Endothelial cell of umbilical vein (primary cell): ENCODE measurements at regions not wholly inside any gene's neighbourhood (a gene's known extent, or its start where the extent isn't known, plus 50 kb on each side); places are given as distances from the start of the nearest gene placed in this dataset.

ENCODE experiments used
- BruUV-seq: library from RNA; stranded (reverse); fragments of 400-500 nt; replicated peaks from 2 replicates; lab custom pipeline; 2021; lab: Mats Ljungman, UMichigan
- CTCF ChIA-PET: fragments of 300-600, 350-600 bp; sonication (Branson Sonifier 250); formaldehyde crosslinking; loops from one replicate; lab custom pipeline; 2021; ENCODE audit warnings: antibody characterized with exemption, inconsistent platforms; lab: Charles Lee
- POLR2A ChIA-PET: fragments of 300-600, 350-600 bp; sonication (Branson Sonifier 250); formaldehyde crosslinking; loops from one replicate; lab custom pipeline; 2021; ENCODE audit warnings: antibody characterized with exemption, inconsistent platforms; lab: Charles Lee
- DNase-seq: peaks from one replicate; pipeline ENCODE4 v3.0.0-alpha.2; 2011; ENCODE audit warnings: low read depth, low spot score
- FAIRE-seq: peaks from 2 replicates; lab custom pipeline; 2011; peaks lifted over from hg19 to GRCh38; lab: Jason Lieb, UNC
- H2AFZ ChIP-seq: 2 replicates; pipeline ENCODE4 v1.6.0; 2012; ENCODE audit warnings: low read depth, low read length, control low read depth, inconsistent platforms
- H3K27ac ChIP-seq: 2 replicates; pipeline ENCODE4 v1.5.1; 2011; ENCODE audit warnings: low read depth, mild to moderate bottlenecking, control low read depth, low read length, moderate library complexity; ENCODE audit not compliant: insufficient read depth
- H3K27me3 ChIP-seq, 2 experiments: 2 replicates each; pipeline versions ENCODE4 v1.6.0 to v1.6.1; 2011; ENCODE audit warnings: low read length in 2 of 2, mixed read lengths in 1 of 2; ENCODE audit not compliant: control insufficient read depth in 2 of 2, insufficient read depth in 2 of 2
- H3K36me3 ChIP-seq, 2 experiments: 2 replicates in 1 of 2; 3 replicates in 1 of 2; pipeline ENCODE4 v1.5.1; 2011; ENCODE audit warnings: low read length in 2 of 2, mild to moderate bottlenecking in 1 of 2, moderate library complexity in 1 of 2; ENCODE audit not compliant: control insufficient read depth in 2 of 2, insufficient read depth in 2 of 2; ENCODE audit errors: extremely low read depth in 1 of 2
- H3K4me1 ChIP-seq: 3 replicates; pipeline ENCODE4 v1.5.1; 2011; ENCODE audit warnings: mild to moderate bottlenecking, low read length; ENCODE audit not compliant: control insufficient read depth, insufficient read depth; ENCODE audit errors: extremely low read depth
- H3K4me2 ChIP-seq: 2 replicates; pipeline ENCODE4 v1.6.1; 2011; ENCODE audit warnings: low read length, control low read depth, mixed read lengths; ENCODE audit not compliant: insufficient read depth
- H3K4me3 ChIP-seq, 3 experiments: fragments of 200-600 bp in 1 of 3; sonication (generic), shearing (Covaris generic) in 1 of 3; replicated peaks in 1 of 3; 2 replicates each; pipeline ENCODE4 v1.5.1; 2011 to 2016; ENCODE audit warnings: control low read depth in 3 of 3, low read length in 3 of 3, mild to moderate bottlenecking in 2 of 3, inconsistent platforms in 1 of 3, low read depth in 1 of 3, moderate library complexity in 1 of 3; ENCODE audit not compliant: insufficient read depth in 1 of 3
- H3K79me2 ChIP-seq: 2 replicates; pipeline ENCODE4 v1.6.0; 2012; ENCODE audit warnings: low read length, inconsistent platforms; ENCODE audit not compliant: control insufficient read depth, insufficient read depth
- H3K9ac ChIP-seq: replicated peaks from 2 replicates; pipeline ENCODE3; 2011; ENCODE audit warnings: low read length, control low read depth; ENCODE audit not compliant: insufficient read depth; ENCODE audit errors: extremely low read depth
- H3K9me1 ChIP-seq: replicated peaks from 3 replicates; pipeline ENCODE4 v1.6.0; 2011; ENCODE audit warnings: mild to moderate bottlenecking, low read length; ENCODE audit not compliant: control insufficient read depth, insufficient read depth; ENCODE audit errors: extremely low read depth
- H3K9me3 ChIP-seq: replicated peaks from 2 replicates; pipeline ENCODE4 v1.5.1; 2012; ENCODE audit warnings: low read length, inconsistent platforms; ENCODE audit not compliant: control insufficient read depth, insufficient read depth
- H4K20me1 ChIP-seq: replicated peaks from 2 replicates; pipeline ENCODE3; 2011; ENCODE audit warnings: mild to moderate bottlenecking, low read length; ENCODE audit not compliant: control insufficient read depth, insufficient read depth; ENCODE audit errors: extremely low read depth
- CTCF ChIP-seq, 2 donors: IDR thresholded peaks; 1 replicate in 1 of 2; 2 replicates in 1 of 2; pipeline ENCODE4 v1.5.1; 2011; ENCODE audit warnings: low read length in 2 of 2, mild to moderate bottlenecking in 2 of 2, moderate library complexity in 2 of 2, control low read depth in 1 of 2, inconsistent platforms in 1 of 2, low read depth in 1 of 2; ENCODE audit not compliant: insufficient read depth in 1 of 2; ENCODE audit errors: extremely low read depth in 1 of 2
- EZH2 ChIP-seq: IDR thresholded peaks from 2 replicates; pipeline ENCODE4 v1.6.1; 2012; ENCODE audit warnings: borderline replicate concordance, low read depth, mild to moderate bottlenecking, moderate library complexity, low read length, inconsistent platforms; ENCODE audit not compliant: severe bottlenecking
- FOS ChIP-seq: IDR thresholded peaks from 2 replicates; pipeline ENCODE4 v1.6.1; 2011; ENCODE audit warnings: mild to moderate bottlenecking, low read length, moderate library complexity, borderline replicate concordance; ENCODE audit not compliant: insufficient read depth
- GATA2 ChIP-seq: IDR thresholded peaks from 2 replicates; pipeline ENCODE4 v1.7.0; 2011; ENCODE audit warnings: low read depth, mild to moderate bottlenecking, moderate library complexity, mixed read lengths, low read length; ENCODE audit not compliant: insufficient read length, insufficient read depth
- MYC ChIP-seq: IDR thresholded peaks from one replicate; pipeline ENCODE4 v1.6.1; 2011; ENCODE audit warnings: mild to moderate bottlenecking, low read depth, low read length
- POLR2AphosphoS5 ChIP-seq: IDR thresholded peaks from 2 replicates; pipeline ENCODE4 v1.6.1; 2012; ENCODE audit warnings: low read depth, mild to moderate bottlenecking, control low read depth, low read length, moderate library complexity; ENCODE audit not compliant: insufficient read depth
- dilution Hi-C: fragments of 300-500 bp; cut with MboI; formaldehyde crosslinking; loops from one replicate; pipeline ENCODE4 v1.15.0; 2019; ENCODE audit warnings: low sequenced_read_pairs; ENCODE audit not compliant: extremely low pct_ligation_motif_present
- intact Hi-C: fragments of 100-400 bp; cut with micrococcal nuclease; formaldehyde crosslinking; loops from one replicate; pipeline ENCODE4 v1.10.0; 2022

GRCh38 chr7:126163647-126164046 is 1089.1 kb downstream of the GRM8 start:
- Histone ChIP-seq H3K27me3 (no peaks in the 10 kb centered on the region), H3K9me3 (no peaks in the 10 kb centered on the region), H3K4me2 (no peak overlapping the region), H3K27ac (no peak overlapping the region), H3K4me1 (no peaks in the 10 kb centered on the region), H3K9me1 (no peaks in the 10 kb centered on the region), H4K20me1 (no peaks in the 10 kb centered on the region), H3K36me3 (no peaks in the 10 kb centered on the region), H3K4me3 (no peak overlapping the region), H3K79me2 (no peaks in the 10 kb centered on the region), H2AFZ (no peak overlapping the region), H3K9ac (no peak overlapping the region)
- dilution Hi-C loops, result no loop called here
- no peak for FAIRE-seq
- ChIA-PET POLR2A (no interaction called here), CTCF (no interaction called here)
- no TSS peak for BruUV-seq
- no peak for DNase-seq
- TF ChIP-seq FOS (no peak), EZH2 (no peak), MYC (no peak), POLR2AphosphoS5 (no peak), GATA2 (no peak), CTCF (IDR thresholded peaks at IDR 0.05; ENCODE audit: extremely low read depth in 1 of 2, insufficient read depth in 1 of 2, low read depth in 1 of 2, low read length in 2 of 2) (no peak)
- intact Hi-C loops, result no loop called here

- BruUV-seq, result no TSS peak
- no peaks in the 10 kb centered on the region for H3K9me3 ChIP-seq
- no peak overlapping the region for H3K9ac ChIP-seq
- H3K27ac ChIP-seq, result no peak overlapping the region
- no peaks in the 10 kb centered on the region for H3K27me3 ChIP-seq
- no peak overlapping the region for H3K4me3 ChIP-seq
- no peaks in the 10 kb centered on the region for H3K4me1 ChIP-seq
- no peaks in the 10 kb centered on the region for H3K79me2 ChIP-seq
- H2AFZ ChIP-seq, result no peak overlapping the region
- intact Hi-C loops, result no loop called here
- no peaks in the 10 kb centered on the region for H3K9me1 ChIP-seq
- H3K36me3 ChIP-seq, result no peaks in the 10 kb centered on the region
- no peaks in the 10 kb centered on the region for H4K20me1 ChIP-seq
- POLR2A ChIA-PET, result no interaction called here
- FAIRE-seq, result no peak
- H3K4me2 ChIP-seq, result no peak overlapping the region
- DNase-seq, result no peak
- dilution Hi-C loops, result no loop called here
- CTCF ChIA-PET, result no interaction called here
- TF ChIP-seq EZH2, result no peak
- TF ChIP-seq CTCF (IDR thresholded peaks at IDR 0.05; ENCODE audit: extremely low read depth in 1 of 2, insufficient read depth in 1 of 2, low read depth in 1 of 2, low read length in 2 of 2), result no peak
- TF ChIP-seq POLR2AphosphoS5, result no peak
These were observed 1095.3 kb downstream of the GRM8 start for GRCh38 chr7:126157391-126157790.
